Left colon (tissue), 2 donors: ENCODE measurements at regions not wholly inside any gene's neighbourhood (a gene's known extent, or its start where the extent isn't known, plus 50 kb on each side); places are given as distances from the start of the nearest gene placed in this dataset.
"Not testable (repeated sequence)": the region's sequence is repeated elsewhere in the genome, so short reads cannot be mapped to it uniquely, and the experiment has no call there.

Experiments
- ATAC-seq: fragments of 200-7000 bp; cut with Tn5 transposase; one replicate; pipeline ENCODE4 v1.9.1; 2020; ENCODE audit warnings: mild to moderate bottlenecking, moderate library complexity
- DNase-seq, 2 donors: peaks; one replicate each; pipeline ENCODE4 v3.0.0-alpha.2; 2020
- intact Hi-C, 2 donors: fragments of 100-400 bp; cut with DNase I in 1 of 2; cut with micrococcal nuclease in 1 of 2; formaldehyde crosslinking; loops; one replicate each; pipeline versions ENCODE4 v1.11.2 to v1.14.0; 2022; cut with DNase I, micrococcal nuclease
- donor health status: DM: no; HTN: no; CAD: no.
- donor health status: DM: yes; HTN: yes; CAD: no.

GRCh38 chr9:89839449-89839848, 234.6 kb downstream of the GADD45G start:
- intact Hi-C loops, result no loop called here
- DNase-seq (peak in 1 of 2 donors; percentile 23), ATAC-seq (peak; percentile 72)

- DNase-seq (no peak), ATAC-seq (no peak)
- intact Hi-C loops, result no loop called here
Measured at GRCh38 chr9:89839952-89840351, 235.1 kb downstream of the GADD45G start.

- ATAC-seq, result no peak
Measured at GRCh38 chr9:89841456-89841855, 236.6 kb downstream of the GADD45G start.

GRCh38 chr9:89842267-89842768, 237.5 kb downstream of the GADD45G start:
- DNase-seq, result peak; percentile 61 to 80
- intact Hi-C loops, result no loop called here
- peak; percentile 88 for ATAC-seq

More at GRCh38 chr9:89841456-89841855, 236.6 kb downstream of the GADD45G start:
- intact Hi-C loops, result no loop called here
- no peak for DNase-seq

- ATAC-seq (no peak), DNase-seq (no peak)
- intact Hi-C loops, result no loop called here
Measured at GRCh38 chr9:89843074-89843473, 238.3 kb downstream of the GADD45G start.

GRCh38 chr9:89843591-89843990, 238.8 kb downstream of the GADD45G start:
- no peak for DNase-seq
- no peak for ATAC-seq
- intact Hi-C loops, result no loop called here

GRCh38 chr9:89844075-89844474, 239.3 kb downstream of the GADD45G start:
- ATAC-seq, result no peak
- intact Hi-C loops, result no loop called here
- no peak for DNase-seq

- ATAC-seq (peak; percentile 72), DNase-seq (peak in 1 of 2 donors; percentile 31)
- intact Hi-C loops, result no loop called here
Measured at GRCh38 chr9:89844535-89844934, 239.7 kb downstream of the GADD45G start.

GRCh38 chr9:89845321-89845720, 240.5 kb downstream of the GADD45G start:
- intact Hi-C loops, result no loop called here
- ATAC-seq, result no peak
- DNase-seq, result no peak

- DNase-seq, result no peak
- no peak for ATAC-seq
- intact Hi-C loops, result no loop called here
Measured at GRCh38 chr9:89845862-89846261, 241.1 kb downstream of the GADD45G start.

- no peak for DNase-seq
- intact Hi-C loops, result no loop called here
- no peak for ATAC-seq
Measured at GRCh38 chr9:89848060-89849040, 243.5 kb downstream of the GADD45G start.

- intact Hi-C loops, result no loop called here
- DNase-seq, result no peak
Measured at GRCh38 chr9:89849096-89849495, 244.3 kb downstream of the GADD45G start.

GRCh38 chr9:89850153-89850552, 245.3 kb downstream of the GADD45G start:
- ATAC-seq (no peak), DNase-seq (no peak)
- intact Hi-C loops, result no loop called here

More at GRCh38 chr9:89849096-89849495, 244.3 kb downstream of the GADD45G start:
- no peak for ATAC-seq

GRCh38 chr9:89850631-89851325, 246.0 kb downstream of the GADD45G start:
- DNase-seq, result peak in 1 of 2 donors; percentile 32
- peak; percentile 81 for ATAC-seq
- intact Hi-C loops, result no loop called here

GRCh38 chr9:89853161-89853560, 248.3 kb downstream of the GADD45G start:
- no peak for DNase-seq
- intact Hi-C loops, result no loop called here
- ATAC-seq, result no peak

- intact Hi-C loops, result no loop called here
- DNase-seq (no peak), ATAC-seq (no peak)
Measured at GRCh38 chr9:89853931-89854330, 249.1 kb downstream of the GADD45G start.

GRCh38 chr9:89854715-89855475, 250.1 kb downstream of the GADD45G start:
- DNase-seq (no peak), ATAC-seq (no peak)
- intact Hi-C loops, result no loop called here

GRCh38 chr9:89856296-89856695, 251.5 kb downstream of the GADD45G start:
- DNase-seq, result peak in 1 of 2 donors; percentile 10
- intact Hi-C loops, ATAC-seq: not testable (repeated sequence)

GRCh38 chr9:89856950-89857349, 252.1 kb downstream of the GADD45G start:
- DNase-seq, intact Hi-C loops, ATAC-seq: not testable (repeated sequence)
